NT2/D1 (cell line): ENCODE measurements at regions not wholly inside any gene's neighbourhood (a gene's known extent, or its start where the extent isn't known, plus 50 kb on each side); places are given as distances from the start of the nearest gene placed in this dataset.

Source experiments
- YY1 ChIP-seq: IDR thresholded peaks from 2 replicates; pipeline ENCODE4 v1.6.1; 2011; ENCODE audit not compliant: insufficient read length, insufficient read depth
- ZNF274 ChIP-seq: IDR thresholded peaks from 2 replicates; pipeline ENCODE4 v1.6.1; 2011; ENCODE audit warnings: mild to moderate bottlenecking, low read depth, low read length

DNA sequence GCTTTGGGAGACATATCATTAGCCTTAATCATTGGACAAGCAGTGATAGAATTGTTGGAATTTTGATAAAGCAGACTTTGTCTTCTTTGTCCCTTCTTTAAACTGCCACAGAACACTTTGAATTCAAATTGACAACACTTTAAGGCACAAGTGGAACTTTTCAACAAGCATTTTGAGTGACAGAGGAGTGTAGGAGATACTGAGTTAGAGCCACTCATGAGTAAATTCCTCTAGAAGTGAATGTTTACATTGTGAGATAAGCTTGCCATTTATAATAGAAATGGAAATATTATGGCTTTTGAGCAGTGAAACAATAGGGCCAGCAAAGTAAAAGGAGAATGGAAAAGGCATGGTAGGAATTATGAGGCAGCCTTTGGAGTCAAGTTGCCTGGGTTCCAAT lies 515.8 kb downstream of the SLITRK6 start:
- TF ChIP-seq YY1 (no peak), ZNF274 (no peak)
